VCaP (cell line): ENCODE measurements at regions not wholly inside any gene's neighbourhood (a gene's known extent, or its start where the extent isn't known, plus 50 kb on each side); places are given as distances from the start of the nearest gene placed in this dataset.

Source experiments
- H3K27ac ChIP-seq: fragments of 450-650 bp; 2 replicates; pipeline ENCODE4 v1.5.1; 2017
- CTCF ChIP-seq: fragments of 450-650 bp; conservative IDR thresholded peaks from 2 replicates; pipeline ENCODE4 v1.5.1; 2017; ENCODE audit warnings: mild to moderate bottlenecking, moderate library complexity

DNA sequence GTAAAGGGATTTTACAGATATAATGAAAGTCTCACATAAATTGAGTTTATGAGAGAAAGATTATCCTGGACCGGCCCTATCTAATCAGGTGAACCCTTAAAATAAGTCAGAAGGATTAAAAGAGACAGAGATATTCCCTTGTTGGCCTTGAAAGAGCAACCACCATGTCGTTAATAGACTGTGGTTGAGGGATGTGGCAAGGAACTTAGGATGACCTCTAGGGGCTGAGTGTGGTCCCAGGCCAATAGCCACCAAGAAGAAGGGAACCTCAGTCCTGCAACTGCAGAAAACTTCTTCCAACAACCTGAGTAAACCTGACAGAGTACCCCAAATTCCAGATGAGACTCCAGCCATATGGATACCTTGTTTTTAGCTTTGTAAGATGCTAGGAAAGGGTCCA, 121.5 kb downstream of the POLR1F start:
- H3K27ac ChIP-seq: no peak overlapping the region
- TF ChIP-seq CTCF: no peak

DNA sequence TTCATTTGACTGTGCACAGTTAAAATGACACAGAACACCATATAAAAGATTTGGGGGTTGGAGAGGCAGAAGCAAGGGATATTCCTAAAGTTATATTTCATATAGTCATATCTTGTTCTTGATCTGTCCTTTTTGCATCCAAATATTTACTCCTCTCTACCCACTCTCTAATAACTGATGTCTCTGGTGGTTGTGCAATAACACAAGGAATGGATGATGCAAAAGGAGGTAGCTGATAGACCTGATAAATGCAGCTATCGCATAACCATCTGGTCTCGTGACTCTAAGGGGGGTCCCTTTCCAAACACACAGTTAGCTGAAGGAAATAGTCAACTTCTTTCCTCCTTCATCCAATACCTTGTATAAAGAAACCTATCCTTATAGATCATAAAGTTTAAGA, 123.1 kb downstream of the POLR1F start:
- TF ChIP-seq CTCF: no peak
- no peak overlapping the region for H3K27ac ChIP-seq

- no peak for TF ChIP-seq CTCF
These were observed 132.8 kb downstream of the POLR1F start for GRCh38 chr7:19575909-19576557.

GRCh38 chr7:19574131-19574530, 134.7 kb downstream of the POLR1F start:
- no peak overlapping the region for H3K27ac ChIP-seq
- no peak for TF ChIP-seq CTCF

More at GRCh38 chr7:19575909-19576557, 132.8 kb downstream of the POLR1F start:
- no peak overlapping the region for H3K27ac ChIP-seq

GRCh38 chr7:19572566-19572965, 136.3 kb downstream of the POLR1F start:
- H3K27ac ChIP-seq: no peak overlapping the region
- TF ChIP-seq CTCF: no peak

DNA sequence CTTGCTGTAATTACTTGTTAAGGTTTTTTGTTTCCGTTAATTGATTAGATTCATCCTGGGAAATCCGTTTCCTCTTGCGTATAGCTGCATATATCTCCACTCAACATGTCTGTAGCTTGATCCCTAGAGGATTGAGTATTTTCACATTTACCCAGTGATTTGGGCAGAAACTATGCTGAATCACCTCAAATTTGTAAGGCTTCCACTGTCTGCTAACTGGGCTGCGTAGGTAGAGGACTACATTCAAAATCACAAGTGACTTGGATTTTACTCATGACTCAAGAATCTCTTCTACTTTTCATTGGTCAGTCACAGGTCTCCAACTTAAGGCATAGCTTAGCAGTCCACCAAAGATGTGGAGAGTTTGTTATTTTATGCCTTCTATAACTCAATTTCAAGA, 141.8 kb downstream of the POLR1F start:
- no peak overlapping the region for H3K27ac ChIP-seq
- TF ChIP-seq CTCF: no peak

GRCh38 chr7:19565602-19566001, 143.2 kb downstream of the POLR1F start:
- no peak for TF ChIP-seq CTCF
- no peak overlapping the region for H3K27ac ChIP-seq
